ENCODE measurements at regions not wholly inside any gene's neighbourhood (a gene's known extent, or its start where the extent isn't known, plus 50 kb on each side); places are given as distances from the start of the nearest gene placed in this dataset.

GRCh38 chr20:11555510-11555909, 362.2 kb upstream of the BTBD3 start:
- WGBS = 94% methylated on average over 2 of the region's 2 CpGs
- intact Hi-C loops (cut with DNase I) = no loop called here

GRCh38 chr20:11556410-11556809, 361.3 kb upstream of the BTBD3 start:
- DNase-seq (ENCODE audit: extremely low spot score) = no peak
- Histone ChIP-seq H3K4me3 (no peak overlapping the region), H3K36me3 (no peaks in the 10 kb centered on the region), H3K4me1 (no peaks in the 10 kb centered on the region), H3K27me3 (no peaks in the 10 kb centered on the region), H3K9me3 (no peaks in the 10 kb centered on the region), H3K27ac (replicated peaks in 1 of 4) (no peak overlapping the region)
- TF ChIP-seq POLR2A (IDR thresholded peaks at IDR 0.05; ENCODE audit: low read depth) = no peak
- TF ChIP-seq POLR2AphosphoS5 (IDR thresholded peaks at IDR 0.05) = no peak
- no peak for TF ChIP-seq EP300 (IDR thresholded peaks at IDR 0.05)
- no peak for TF ChIP-seq CTCF (IDR thresholded peaks at IDR 0.05)
- 58% methylated on average over 2 of the region's 2 CpGs for WGBS
- intact Hi-C loops (cut with DNase I) = no loop called here

More at GRCh38 chr20:11555510-11555909, 362.2 kb upstream of the BTBD3 start:
- no peak overlapping the region for H3K4me3 ChIP-seq
- H3K9me3 ChIP-seq = no peaks in the 10 kb centered on the region
- H3K4me1 ChIP-seq = no peaks in the 10 kb centered on the region
- H3K27me3 ChIP-seq = no peaks in the 10 kb centered on the region
- no peaks in the 10 kb centered on the region for H3K36me3 ChIP-seq
- no peak overlapping the region for H3K27ac ChIP-seq (replicated peaks in 1 of 4)
- no peak for DNase-seq (ENCODE audit: extremely low spot score)
- TF ChIP-seq EP300 (IDR thresholded peaks at IDR 0.05) = no peak

GRCh38 chr20:11564491-11564890, 353.2 kb upstream of the BTBD3 start:
- H3K36me3 ChIP-seq = no peaks in the 10 kb centered on the region
- H3K27me3 ChIP-seq = no peaks in the 10 kb centered on the region
- H3K9me3 ChIP-seq = no peaks in the 10 kb centered on the region
- H3K4me3 ChIP-seq = no peak overlapping the region
- DNase-seq (ENCODE audit: extremely low spot score) = no peak
- H3K27ac ChIP-seq (replicated peaks in 1 of 4) = no peak overlapping the region
- TF ChIP-seq CTCF (IDR thresholded peaks at IDR 0.05) = no peak
- no peak for TF ChIP-seq EP300 (IDR thresholded peaks at IDR 0.05)
- TF ChIP-seq POLR2A (IDR thresholded peaks at IDR 0.05; ENCODE audit: low read depth) = no peak
- no peak for TF ChIP-seq POLR2AphosphoS5 (IDR thresholded peaks at IDR 0.05)
- 80% methylated on average over 5 of the region's 5 CpGs for WGBS
- intact Hi-C loops (cut with DNase I) = no loop called here
- H3K4me1 ChIP-seq = no peaks in the 10 kb centered on the region

GRCh38 chr20:11569163-11569562, 348.5 kb upstream of the BTBD3 start:
- no peak for DNase-seq (ENCODE audit: extremely low spot score)
- Histone ChIP-seq H3K36me3 (no peaks in the 10 kb centered on the region), H3K4me1 (no peaks in the 10 kb centered on the region), H3K27ac (replicated peaks in 1 of 4) (no peak overlapping the region), H3K9me3 (no peaks in the 10 kb centered on the region), H3K4me3 (no peak overlapping the region), H3K27me3 (no peaks in the 10 kb centered on the region)
- TF ChIP-seq CTCF (IDR thresholded peaks at IDR 0.05) = no peak
- TF ChIP-seq POLR2A (IDR thresholded peaks at IDR 0.05; ENCODE audit: low read depth) = no peak
- TF ChIP-seq POLR2AphosphoS5 (IDR thresholded peaks at IDR 0.05) = no peak
- TF ChIP-seq EP300 (IDR thresholded peaks at IDR 0.05) = no peak
- WGBS = 54% methylated on average over 5 of the region's 5 CpGs
- intact Hi-C loops (cut with DNase I) = no loop called here

- Histone ChIP-seq H3K27me3 (no peaks in the 10 kb centered on the region), H3K9me3 (no peaks in the 10 kb centered on the region), H3K36me3 (no peaks in the 10 kb centered on the region), H3K4me3 (no peak overlapping the region), H3K27ac (replicated peaks in 1 of 4) (no peak overlapping the region), H3K4me1 (no peaks in the 10 kb centered on the region)
- WGBS = 66% methylated on average over 4 of the region's 4 CpGs
- intact Hi-C loops (cut with DNase I) = no loop called here
- no peak for DNase-seq (ENCODE audit: extremely low spot score)
- TF ChIP-seq CTCF (IDR thresholded peaks at IDR 0.05) (no peak), EP300 (IDR thresholded peaks at IDR 0.05) (no peak), POLR2AphosphoS5 (IDR thresholded peaks at IDR 0.05) (no peak), POLR2A (IDR thresholded peaks at IDR 0.05; ENCODE audit: low read depth) (no peak)
Observed at GRCh38 chr20:11573507-11573906, 344.2 kb upstream of the BTBD3 start.
